ENCODE measurements at regions not wholly inside any gene's neighbourhood (a gene's known extent, or its start where the extent isn't known, plus 50 kb on each side); places are given as distances from the start of the nearest gene placed in this dataset.

DNA sequence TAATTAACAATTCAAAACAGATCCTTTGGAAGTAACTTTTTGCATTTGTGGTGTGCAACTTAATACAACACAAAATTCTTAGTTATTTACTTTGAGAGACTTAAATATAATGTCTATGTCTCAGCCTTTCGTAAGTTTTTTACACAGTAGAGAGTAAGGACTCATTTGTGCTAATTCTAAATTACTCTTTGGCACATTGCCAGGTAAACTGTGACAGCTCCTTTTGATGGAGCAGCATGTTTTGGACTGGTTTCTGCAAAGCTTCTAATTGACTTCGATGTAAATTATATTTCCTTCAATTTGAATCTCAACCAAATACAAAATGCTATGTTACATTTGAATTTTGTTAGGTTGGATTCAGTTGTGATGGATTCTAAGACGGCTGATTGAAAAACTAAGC, 450.7 kb upstream of the OPRM1 start:
- Histone ChIP-seq H3K27ac (ENCODE audit: low read length) (no peak overlapping the region), H3K4me3 (ENCODE audit: low read length) (no peak overlapping the region), H3K27me3 (ENCODE audit: control insufficient read depth, insufficient read depth, low read length) (no peaks in the 10 kb centered on the region), H3K36me3 (ENCODE audit: control insufficient read depth, insufficient read depth, low read length) (no peaks in the 10 kb centered on the region), H3K4me1 (ENCODE audit: control insufficient read depth, insufficient read depth, low read length) (no peaks in the 10 kb centered on the region), H3K9me3 (replicated peaks; ENCODE audit: control insufficient read depth, low read depth, low read length) (no peaks in the 10 kb centered on the region)
- no peak for DNase-seq
- no CpG with 5 or more reads among the region's 3 CpGs for WGBS (ENCODE audit: insufficient coverage)

DNA sequence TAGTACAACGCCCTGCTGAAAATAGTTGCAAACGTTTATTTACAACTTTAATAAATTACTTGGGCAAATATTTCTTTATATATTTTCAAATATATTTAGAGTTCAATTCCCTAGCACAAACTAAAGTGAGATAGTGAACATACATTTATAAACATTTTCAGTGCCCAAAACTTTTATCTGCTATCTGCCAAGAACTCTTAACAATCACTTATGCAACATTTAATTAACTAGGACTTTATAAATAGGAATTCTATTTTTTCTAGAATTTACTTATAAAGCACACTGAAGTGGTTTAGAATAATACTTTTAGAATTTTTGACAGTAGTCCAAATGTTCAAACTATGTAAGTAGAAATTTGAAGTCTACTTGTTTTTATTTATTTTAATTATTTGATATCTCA, 452.6 kb upstream of the RGS17 start:
- no peak overlapping the region for H3K4me3 ChIP-seq (ENCODE audit: low read length)
- no peaks in the 10 kb centered on the region for H3K4me1 ChIP-seq (ENCODE audit: control insufficient read depth, insufficient read depth, low read length)
- DNase-seq: no peak
- no peaks in the 10 kb centered on the region for H3K36me3 ChIP-seq (ENCODE audit: control insufficient read depth, insufficient read depth, low read length)
- H3K27me3 ChIP-seq (ENCODE audit: control insufficient read depth, insufficient read depth, low read length): no peaks in the 10 kb centered on the region
- H3K9me3 ChIP-seq (replicated peaks; ENCODE audit: control insufficient read depth, low read depth, low read length): no peaks in the 10 kb centered on the region
- WGBS (ENCODE audit: insufficient coverage): no CpG with 5 or more reads among the region's 2 CpGs
- H3K27ac ChIP-seq (ENCODE audit: low read length): no peak overlapping the region

DNA sequence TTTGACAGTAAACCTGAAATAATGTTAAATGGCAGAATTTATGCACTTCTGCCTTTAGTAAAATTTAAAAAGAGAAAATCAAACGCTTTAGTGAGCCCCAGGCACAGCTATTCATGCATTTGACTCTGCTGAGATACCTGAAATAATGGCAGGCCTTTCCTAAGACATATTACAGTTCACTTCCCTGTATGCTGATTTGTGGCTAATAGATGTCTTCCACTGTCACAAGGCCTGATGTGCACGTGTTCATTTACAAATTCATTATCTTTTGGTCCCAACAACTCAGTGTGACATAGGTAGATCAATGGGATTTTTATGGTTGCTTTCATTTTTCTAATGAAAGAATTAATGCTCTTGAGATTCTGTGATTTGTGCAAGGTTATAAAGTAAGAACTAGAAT, 449.7 kb upstream of the RGS17 start:
- Histone ChIP-seq H3K4me1 (ENCODE audit: control insufficient read depth, insufficient read depth, low read length) (no peaks in the 10 kb centered on the region), H3K36me3 (ENCODE audit: control insufficient read depth, insufficient read depth, low read length) (no peaks in the 10 kb centered on the region), H3K9me3 (replicated peaks; ENCODE audit: control insufficient read depth, low read depth, low read length) (no peaks in the 10 kb centered on the region), H3K4me3 (ENCODE audit: low read length) (no peak overlapping the region), H3K27ac (ENCODE audit: low read length) (no peak overlapping the region), H3K27me3 (ENCODE audit: control insufficient read depth, insufficient read depth, low read length) (no peaks in the 10 kb centered on the region)
- no peak for DNase-seq
- no CpG with 5 or more reads among the region's 2 CpGs for WGBS (ENCODE audit: insufficient coverage)

GRCh38 chr6:153575528-153575927, 444.4 kb upstream of the RGS17 start:
- Histone ChIP-seq H3K27me3 (ENCODE audit: control insufficient read depth, insufficient read depth, low read length) (no peaks in the 10 kb centered on the region), H3K4me1 (ENCODE audit: control insufficient read depth, insufficient read depth, low read length) (no peaks in the 10 kb centered on the region), H3K36me3 (ENCODE audit: control insufficient read depth, insufficient read depth, low read length) (no peaks in the 10 kb centered on the region), H3K9me3 (replicated peaks; ENCODE audit: control insufficient read depth, low read depth, low read length) (no peaks in the 10 kb centered on the region), H3K27ac (ENCODE audit: low read length) (no peak overlapping the region), H3K4me3 (ENCODE audit: low read length) (no peak overlapping the region)
- no peak for DNase-seq
- no CpG with 5 or more reads among the region's 3 CpGs for WGBS (ENCODE audit: insufficient coverage)

GRCh38 chr6:153574231-153574630, 443.1 kb upstream of the RGS17 start:
- no peak for DNase-seq
- H3K36me3 ChIP-seq (ENCODE audit: control insufficient read depth, insufficient read depth, low read length): no peaks in the 10 kb centered on the region
- no peaks in the 10 kb centered on the region for H3K9me3 ChIP-seq (replicated peaks; ENCODE audit: control insufficient read depth, low read depth, low read length)
- no CpG with 5 or more reads among the region's 2 CpGs for WGBS (ENCODE audit: insufficient coverage)
- H3K4me3 ChIP-seq (ENCODE audit: low read length): no peak overlapping the region
- H3K27me3 ChIP-seq (ENCODE audit: control insufficient read depth, insufficient read depth, low read length): no peaks in the 10 kb centered on the region
- H3K4me1 ChIP-seq (ENCODE audit: control insufficient read depth, insufficient read depth, low read length): no peaks in the 10 kb centered on the region
- no peak overlapping the region for H3K27ac ChIP-seq (ENCODE audit: low read length)

DNA sequence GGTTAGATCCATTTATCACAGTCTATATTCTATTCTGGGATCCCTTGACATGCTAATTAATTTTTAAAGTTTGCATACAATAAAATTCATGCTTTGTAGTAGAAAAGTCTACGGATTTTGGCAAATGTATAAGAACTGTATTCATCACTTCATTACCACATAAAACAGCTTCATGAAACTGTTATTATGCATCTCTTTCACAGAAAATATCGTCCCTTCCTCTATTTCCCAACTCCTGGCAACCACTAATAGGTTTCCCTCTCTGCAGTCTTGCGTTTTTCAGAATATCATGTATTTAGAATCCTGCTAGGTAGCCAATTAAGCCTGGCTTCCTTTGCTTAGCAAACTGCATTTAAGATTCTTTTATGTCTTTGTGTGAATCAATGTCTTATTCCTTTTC, 441.3 kb upstream of the RGS17 start:
- Histone ChIP-seq H3K4me1 (ENCODE audit: control insufficient read depth, insufficient read depth, low read length) (no peaks in the 10 kb centered on the region), H3K27ac (ENCODE audit: low read length) (no peak overlapping the region), H3K4me3 (ENCODE audit: low read length) (no peak overlapping the region), H3K9me3 (replicated peaks; ENCODE audit: control insufficient read depth, low read depth, low read length) (no peaks in the 10 kb centered on the region), H3K36me3 (ENCODE audit: control insufficient read depth, insufficient read depth, low read length) (no peaks in the 10 kb centered on the region), H3K27me3 (ENCODE audit: control insufficient read depth, insufficient read depth, low read length) (no peaks in the 10 kb centered on the region)
- WGBS (ENCODE audit: insufficient coverage): 60% methylated on average over 1 of the region's 3 CpGs
- DNase-seq: no peak

DNA sequence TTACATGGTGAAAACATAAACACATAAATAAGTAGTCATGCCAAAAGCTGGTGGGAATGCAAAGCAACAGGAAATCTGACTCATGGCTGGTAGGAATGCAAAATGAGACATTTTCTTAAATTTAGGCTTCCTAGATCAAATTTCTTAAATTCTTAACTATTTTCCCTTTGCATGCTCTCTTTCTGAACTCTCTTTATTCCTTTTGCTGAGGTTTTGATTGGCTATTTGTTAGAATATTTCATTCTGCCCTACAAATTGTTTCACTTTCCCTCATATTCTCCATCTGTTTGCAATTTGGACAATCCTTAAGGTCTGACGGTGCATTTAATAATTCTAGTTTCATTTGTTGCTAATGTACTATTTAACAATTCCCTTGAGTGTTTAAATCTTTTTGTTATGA, 437.5 kb upstream of the RGS17 start:
- H3K9me3 ChIP-seq (replicated peaks; ENCODE audit: control insufficient read depth, low read depth, low read length): no peaks in the 10 kb centered on the region
- DNase-seq: peak; percentile 66
- no peaks in the 10 kb centered on the region for H3K27me3 ChIP-seq (ENCODE audit: control insufficient read depth, insufficient read depth, low read length)
- no peaks in the 10 kb centered on the region for H3K4me1 ChIP-seq (ENCODE audit: control insufficient read depth, insufficient read depth, low read length)
- no peak overlapping the region for H3K27ac ChIP-seq (ENCODE audit: low read length)
- WGBS (ENCODE audit: insufficient coverage): no CpG with 5 or more reads among the region's 1 CpG
- no peaks in the 10 kb centered on the region for H3K36me3 ChIP-seq (ENCODE audit: control insufficient read depth, insufficient read depth, low read length)
- H3K4me3 ChIP-seq (ENCODE audit: low read length): no peak overlapping the region

- 20% methylated on average over 1 of the region's 2 CpGs for WGBS (ENCODE audit: insufficient coverage)
- no peak overlapping the region for H3K4me3 ChIP-seq (ENCODE audit: low read length)
Observed at GRCh38 chr6:153564803-153565202, 433.7 kb upstream of the RGS17 start.

GRCh38 chr6:153563001-153563400, 431.9 kb upstream of the RGS17 start:
- no peaks in the 10 kb centered on the region for H3K27me3 ChIP-seq (ENCODE audit: control insufficient read depth, insufficient read depth, low read length)

More at GRCh38 chr6:153564803-153565202, 433.7 kb upstream of the RGS17 start:
- DNase-seq: peak; percentile 1
- Histone ChIP-seq H3K36me3 (ENCODE audit: control insufficient read depth, insufficient read depth, low read length) (no peaks in the 10 kb centered on the region), H3K27ac (ENCODE audit: low read length) (no peak overlapping the region), H3K9me3 (replicated peaks; ENCODE audit: control insufficient read depth, low read depth, low read length) (no peaks in the 10 kb centered on the region), H3K27me3 (ENCODE audit: control insufficient read depth, insufficient read depth, low read length) (no peaks in the 10 kb centered on the region), H3K4me1 (ENCODE audit: control insufficient read depth, insufficient read depth, low read length) (no peaks in the 10 kb centered on the region)

DNA sequence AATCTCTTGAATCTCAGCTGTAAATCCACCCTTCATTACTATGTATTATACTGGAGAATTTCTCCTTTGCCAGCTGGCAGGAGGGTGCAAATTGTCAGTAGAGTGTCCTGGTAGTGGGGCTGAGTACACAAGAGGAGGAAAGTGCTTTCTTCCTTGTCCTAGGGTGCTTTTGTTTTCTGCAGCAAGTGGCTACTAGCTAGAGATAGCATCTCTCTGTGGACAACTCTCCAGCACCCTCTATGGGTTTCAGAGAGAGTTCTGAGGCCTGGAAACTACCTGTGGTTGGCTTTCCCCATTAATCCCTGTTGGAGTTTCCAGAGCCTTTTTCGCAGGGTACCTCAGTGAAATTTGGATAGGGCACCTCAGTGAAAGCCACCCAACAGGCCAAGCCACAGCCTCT, 422.5 kb upstream of the RGS17 start:
- Histone ChIP-seq H3K27ac (ENCODE audit: low read length) (no peak overlapping the region), H3K27me3 (ENCODE audit: control insufficient read depth, insufficient read depth, low read length) (no peaks in the 10 kb centered on the region), H3K4me1 (ENCODE audit: control insufficient read depth, insufficient read depth, low read length) (no peaks in the 10 kb centered on the region), H3K9me3 (replicated peaks; ENCODE audit: control insufficient read depth, low read depth, low read length) (no peaks in the 10 kb centered on the region), H3K36me3 (ENCODE audit: control insufficient read depth, insufficient read depth, low read length) (no peaks in the 10 kb centered on the region), H3K4me3 (ENCODE audit: low read length) (no peak overlapping the region)
- DNase-seq: peak; percentile 1
- no CpG with 5 or more reads among the region's 1 CpG for WGBS (ENCODE audit: insufficient coverage)

More at GRCh38 chr6:153563001-153563400, 431.9 kb upstream of the RGS17 start:
- no CpG with 5 or more reads among the region's 5 CpGs for WGBS (ENCODE audit: insufficient coverage)
- H3K4me3 ChIP-seq (ENCODE audit: low read length): no peak overlapping the region
- DNase-seq: no peak
- H3K4me1 ChIP-seq (ENCODE audit: control insufficient read depth, insufficient read depth, low read length): no peaks in the 10 kb centered on the region
- H3K27ac ChIP-seq (ENCODE audit: low read length): no peak overlapping the region
- H3K9me3 ChIP-seq (replicated peaks; ENCODE audit: control insufficient read depth, low read depth, low read length): no peaks in the 10 kb centered on the region
- H3K36me3 ChIP-seq (ENCODE audit: control insufficient read depth, insufficient read depth, low read length): no peaks in the 10 kb centered on the region

- 92% methylated on average over 2 of the region's 2 CpGs for WGBS (ENCODE audit: insufficient coverage)
- Histone ChIP-seq H3K4me1 (ENCODE audit: control insufficient read depth, insufficient read depth, low read length) (no peaks in the 10 kb centered on the region), H3K36me3 (ENCODE audit: control insufficient read depth, insufficient read depth, low read length) (no peaks in the 10 kb centered on the region), H3K27me3 (ENCODE audit: control insufficient read depth, insufficient read depth, low read length) (no peaks in the 10 kb centered on the region), H3K9me3 (replicated peaks; ENCODE audit: control insufficient read depth, low read depth, low read length) (peaks cover 2% of the 10 kb centered on the region), H3K4me3 (ENCODE audit: low read length) (no peak overlapping the region), H3K27ac (ENCODE audit: low read length) (no peak overlapping the region)
- no peak for DNase-seq
Observed at GRCh38 chr6:153539602-153540001, 408.5 kb upstream of the RGS17 start.
